ENCODE measurements at regions not wholly inside any gene's neighbourhood (a gene's known extent, or its start where the extent isn't known, plus 50 kb on each side); places are given as distances from the start of the nearest gene placed in this dataset.

GRCh38 chr2:144096531-144096930, 423.4 kb downstream of the ZEB2 start:
- Histone ChIP-seq H3K9me2 (replicated peaks; ENCODE audit: insufficient read depth, low read length) (no peaks in the 10 kb centered on the region), H3K79me2 (ENCODE audit: insufficient read depth, low read length) (no peaks in the 10 kb centered on the region), H3K4me3 (ENCODE audit: insufficient read depth, low read length, poor library complexity, severe bottlenecking) (no peak overlapping the region), H3K4me2 (ENCODE audit: low read depth, low read length, poor library complexity, severe bottlenecking) (no peak overlapping the region), H3K36me3 (ENCODE audit: low read length) (no peaks in the 10 kb centered on the region), H3K27ac (ENCODE audit: low read depth, low read length) (no peak overlapping the region), H3K27me3 (ENCODE audit: low read length) (no peaks in the 10 kb centered on the region), H3K9me3 (ENCODE audit: insufficient read depth, low read length) (no peaks in the 10 kb centered on the region), H2AFZ (ENCODE audit: low read depth, low read length, severe bottlenecking) (no peak overlapping the region), H3F3A (ENCODE audit: insufficient read depth) (no peaks in the 10 kb centered on the region), H4K20me1 (ENCODE audit: low read depth, low read length) (no peaks in the 10 kb centered on the region), H3K9ac (ENCODE audit: low read length) (no peak overlapping the region)
- no peak for TF ChIP-seq CTCF (IDR thresholded peaks at IDR 0.05; ENCODE audit: insufficient read depth, low read length, poor library complexity, severe bottlenecking)
- TF ChIP-seq EZH2phosphoT487 (conservative IDR thresholded peaks at IDR 0.05; ENCODE audit: low read length) = no peak

- Histone ChIP-seq H3K9me3 (ENCODE audit: insufficient read depth, low read length) (no peaks in the 10 kb centered on the region), H3K4me2 (ENCODE audit: low read depth, low read length, poor library complexity, severe bottlenecking) (no peak overlapping the region), H3K27ac (ENCODE audit: low read depth, low read length) (no peak overlapping the region), H3K27me3 (ENCODE audit: low read length) (no peaks in the 10 kb centered on the region), H3K79me2 (ENCODE audit: insufficient read depth, low read length) (no peaks in the 10 kb centered on the region), H3K9me2 (replicated peaks; ENCODE audit: insufficient read depth, low read length) (no peaks in the 10 kb centered on the region), H3K4me3 (ENCODE audit: insufficient read depth, low read length, poor library complexity, severe bottlenecking) (no peak overlapping the region), H3F3A (ENCODE audit: insufficient read depth) (no peaks in the 10 kb centered on the region), H4K20me1 (ENCODE audit: low read depth, low read length) (no peaks in the 10 kb centered on the region), H3K9ac (ENCODE audit: low read length) (no peak overlapping the region), H2AFZ (ENCODE audit: low read depth, low read length, severe bottlenecking) (no peak overlapping the region), H3K36me3 (ENCODE audit: low read length) (no peaks in the 10 kb centered on the region)
- TF ChIP-seq CTCF (IDR thresholded peaks at IDR 0.05; ENCODE audit: insufficient read depth, low read length, poor library complexity, severe bottlenecking) (no peak), EZH2phosphoT487 (conservative IDR thresholded peaks at IDR 0.05; ENCODE audit: low read length) (no peak)
These were observed 425.3 kb downstream of the ZEB2 start for GRCh38 chr2:144094408-144095151.

- no peaks in the 10 kb centered on the region for H3K79me2 ChIP-seq (ENCODE audit: insufficient read depth, low read length)
These were observed 428.3 kb downstream of the ZEB2 start for GRCh38 chr2:144091622-144092021.

More at GRCh38 chr2:144091622-144092021, 428.3 kb downstream of the ZEB2 start:
- no peaks in the 10 kb centered on the region for H3F3A ChIP-seq (ENCODE audit: insufficient read depth)
- no peaks in the 10 kb centered on the region for H3K36me3 ChIP-seq (ENCODE audit: low read length)
- no peaks in the 10 kb centered on the region for H3K9me3 ChIP-seq (ENCODE audit: insufficient read depth, low read length)
- H3K4me2 ChIP-seq (ENCODE audit: low read depth, low read length, poor library complexity, severe bottlenecking) = no peak overlapping the region
- H3K4me3 ChIP-seq (ENCODE audit: insufficient read depth, low read length, poor library complexity, severe bottlenecking) = no peak overlapping the region
- no peaks in the 10 kb centered on the region for H3K9me2 ChIP-seq (replicated peaks; ENCODE audit: insufficient read depth, low read length)
- H3K27ac ChIP-seq (ENCODE audit: low read depth, low read length) = no peak overlapping the region
- TF ChIP-seq EZH2phosphoT487 (conservative IDR thresholded peaks at IDR 0.05; ENCODE audit: low read length) (no peak), CTCF (IDR thresholded peaks at IDR 0.05; ENCODE audit: insufficient read depth, low read length, poor library complexity, severe bottlenecking) (no peak)
- no peak overlapping the region for H2AFZ ChIP-seq (ENCODE audit: low read depth, low read length, severe bottlenecking)
- no peaks in the 10 kb centered on the region for H4K20me1 ChIP-seq (ENCODE audit: low read depth, low read length)
- H3K9ac ChIP-seq (ENCODE audit: low read length) = no peak overlapping the region
- no peaks in the 10 kb centered on the region for H3K27me3 ChIP-seq (ENCODE audit: low read length)

Data from SU-DHL-6 (cell line).